Adrenal gland (tissue), 9 donors: ENCODE measurements at regions not wholly inside any gene's neighbourhood (a gene's known extent, or its start where the extent isn't known, plus 50 kb on each side); places are given as distances from the start of the nearest gene placed in this dataset.

Experiments
- DNase-seq, 7 donors: peaks; one replicate each; pipeline ENCODE4 v3.0.0-alpha.2; 2019 to 2020
- H3K27ac ChIP-seq, 5 donors: fragments of 200-600 bp; sonication (generic) in 4 of 5; 1 replicate in 3 of 5; 2 replicates in 2 of 5; pipeline versions ENCODE4 v1.5.1 to v1.8.0; 2016 to 2020; ENCODE audit warnings: mild to moderate bottlenecking in 1 of 5
- H3K27me3 ChIP-seq: fragments of 200-600 bp; 2 replicates; pipeline ENCODE4 v1.8.0; 2021
- H3K36me3 ChIP-seq, 2 donors: fragments of 200-600 bp; replicated peaks in 1 of 2; 1 replicate in 1 of 2; 2 replicates in 1 of 2; pipeline versions ENCODE4 v1.5.1 to v1.8.0; 2018 to 2022
- H3K4me1 ChIP-seq, 2 donors: fragments of 200-600 bp; replicated peaks in 1 of 2; 1 replicate in 1 of 2; 2 replicates in 1 of 2; pipeline versions ENCODE4 v1.5.1 to v1.8.0; 2018 to 2021
- H3K4me3 ChIP-seq, 4 donors: fragments of 200-600 bp; sonication (generic) in 3 of 4; one replicate each; pipeline ENCODE4 v1.5.1; 2016 to 2018
- H3K9me3 ChIP-seq, 3 donors: fragments of 200-600 bp; sonication (generic) in 1 of 3; replicated peaks in 1 of 3; 1 replicate in 2 of 3; 2 replicates in 1 of 3; pipeline versions ENCODE4 v1.5.1 to v1.8.0; 2016 to 2021
- CTCF ChIP-seq, 6 experiments: fragments of 450-650 bp in 4 of 6; fragments of 200-600 bp in 2 of 6; sonication (generic) in 1 of 6; IDR thresholded peaks; 1 replicate in 5 of 6; 2 replicates in 1 of 6; pipeline versions ENCODE4 v1.5.1 to v1.8.0; 2016 to 2021; ENCODE audit warnings: antibody characterized with exemption in 6 of 6, mild to moderate bottlenecking in 2 of 6, moderate library complexity in 1 of 6
- POLR2A ChIP-seq, 2 donors: fragments of 450-650 bp; IDR thresholded peaks; one replicate each; pipeline ENCODE4 v1.6.1; 2017; ENCODE audit warnings: antibody characterized with exemption in 2 of 2, mild to moderate bottlenecking in 2 of 2, moderate library complexity in 1 of 2
- WGBS, 4 donors: extraction: QIAGEN DNeasy Blood & Tissue Kit in 2 of 4; methylation state at CpG; one replicate each; pipeline versions ENCODE4 v1.1.5 to v1.1.7; 2013 to 2017; 5-methylcytosine and 5-hydroxymethylcytosine counted together
- intact Hi-C, 2 donors: fragments of 100-400 bp; cut with DNase I; formaldehyde crosslinking; loops; one replicate each; pipeline versions ENCODE4 v1.14.1 to v1.15.0; 2022 to 2023
- donor health status: healthy with polysubstance abuse.
- donor health status: Bipolar disorder and iron deficiency.
- donor health status: DM: yes; HTN: yes; CAD: no.
- donor health status: DM: no; HTN: no; CAD: no.
- donor health status: DM: no; HTN: no; CAD: no.

DNA sequence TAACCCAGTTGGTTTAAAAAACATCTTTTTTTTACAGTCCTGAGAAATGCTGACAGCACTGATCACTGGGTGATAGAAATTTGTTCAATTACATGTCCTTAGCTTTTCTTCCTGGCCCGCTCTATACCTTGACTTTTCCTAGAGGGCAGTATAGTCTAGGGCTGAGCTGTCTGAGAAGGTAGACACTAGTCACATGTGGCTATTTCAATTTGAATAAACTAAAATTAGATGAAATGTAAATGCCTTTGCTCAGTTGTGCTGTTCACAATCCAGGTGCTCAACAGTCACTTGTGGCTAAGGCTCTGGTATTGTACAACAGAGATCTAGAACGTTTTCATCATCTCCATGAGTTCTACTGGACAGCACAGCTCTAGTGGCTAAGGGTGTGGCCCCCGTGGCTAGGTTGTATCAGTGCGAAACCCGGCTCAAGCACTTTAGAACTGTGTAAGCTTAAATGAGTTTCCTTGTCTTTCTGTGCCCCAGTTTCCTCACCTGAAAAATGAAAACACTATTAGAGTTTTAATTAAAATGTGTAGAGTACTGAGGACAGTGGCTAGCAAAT, 111.6 kb upstream of the WDR17 start:
- intact Hi-C loops: no loop called here
- peaks cover 0 to 7% (median 0%) of the 10 kb centered on the region in 3 donors for H3K9me3 ChIP-seq
- H3K27ac ChIP-seq: no peak overlapping the region
- H3K36me3 ChIP-seq: no peaks in the 10 kb centered on the region
- 71 to 83% (median 79%) methylated on average over 5 of the region's 5 CpGs for WGBS, 4 donors
- DNase-seq: no peak
- H3K4me1 ChIP-seq: no peaks in the 10 kb centered on the region
- no peaks in the 10 kb centered on the region for H3K27me3 ChIP-seq
- H3K4me3 ChIP-seq: no peak overlapping the region
- TF ChIP-seq POLR2A (IDR thresholded peaks at IDR 0.05) (no peak), CTCF (IDR thresholded peaks at IDR 0.05) (no peak)

GRCh38 chr4:175954685-175955084, 111.0 kb upstream of the WDR17 start:
- 63 to 81% (median 70%) methylated on average over 3 of the region's 3 CpGs for WGBS, 4 donors
- no peak for TF ChIP-seq CTCF (IDR thresholded peaks at IDR 0.05)
- no peak for TF ChIP-seq POLR2A (IDR thresholded peaks at IDR 0.05)
- H3K4me3 ChIP-seq: no peak overlapping the region
- H3K27me3 ChIP-seq: no peaks in the 10 kb centered on the region
- no peaks in the 10 kb centered on the region for H3K36me3 ChIP-seq
- H3K9me3 ChIP-seq: peaks cover 0 to 7% (median 0%) of the 10 kb centered on the region in 3 donors
- DNase-seq: peak in 4 of 7 donors; percentile 14 to 56 (median 19)
- intact Hi-C loops: no loop called here
- H3K27ac ChIP-seq: no peak overlapping the region
- H3K4me1 ChIP-seq: no peaks in the 10 kb centered on the region

- Histone ChIP-seq H3K27ac (no peak overlapping the region), H3K4me3 (no peak overlapping the region), H3K36me3 (no peaks in the 10 kb centered on the region), H3K4me1 (no peaks in the 10 kb centered on the region), H3K27me3 (no peaks in the 10 kb centered on the region), H3K9me3 (peaks cover 0 to 3% (median 0%) of the 10 kb centered on the region in 3 donors)
- no peak for DNase-seq
- 59 to 74% (median 67%) methylated on average over 4 of the region's 4 CpGs for WGBS, 4 donors
- intact Hi-C loops: no loop called here
- TF ChIP-seq POLR2A (IDR thresholded peaks at IDR 0.05): no peak
- TF ChIP-seq CTCF (IDR thresholded peaks at IDR 0.05): no peak
These were observed 104.0 kb upstream of the WDR17 start for GRCh38 chr4:175961604-175962003.

GRCh38 chr4:175970072-175970471, 95.6 kb upstream of the WDR17 start:
- Histone ChIP-seq H3K4me3 (no peak overlapping the region), H3K4me1 (no peaks in the 10 kb centered on the region), H3K9me3 (peaks cover 0 to 4% (median 0%) of the 10 kb centered on the region in 3 donors), H3K27ac (no peak overlapping the region), H3K36me3 (no peaks in the 10 kb centered on the region), H3K27me3 (no peaks in the 10 kb centered on the region)
- no peak for TF ChIP-seq POLR2A (IDR thresholded peaks at IDR 0.05)
- no peak for TF ChIP-seq CTCF (IDR thresholded peaks at IDR 0.05)
- intact Hi-C loops: no loop called here
- no peak for DNase-seq
- 37 to 59% (median 48%) methylated on average over 3 of the region's 3 CpGs for WGBS, 4 donors
